GM12878 (cell line): ENCODE measurements at regions not wholly inside any gene's neighbourhood (a gene's known extent, or its start where the extent isn't known, plus 50 kb on each side); places are given as distances from the start of the nearest gene placed in this dataset.

Source experiments
- ATAC-seq: fragments of 200-7000 bp; cut with Tn5 transposase; 3 replicates; pipeline ENCODE4 v1.9.1; 2020; ENCODE audit warnings: mild to moderate bottlenecking, moderate library complexity
- BruUV-seq: library from RNA; stranded (reverse); fragments of 400-500 nt; replicated peaks from 2 replicates; lab custom pipeline; 2021; lab: Mats Ljungman, UMichigan
- CTCF ChIA-PET: fragments of 300-600 bp; sonication (Branson Sonifier 250); formaldehyde crosslinking; extraction: SDS; loops from one replicate; lab custom pipeline; 2021; ENCODE audit warnings: inconsistent platforms; lab: Yijun Ruan, JAX
- POLR2A ChIA-PET: fragments of 350-600 bp; formaldehyde crosslinking; extraction: SDS; loops from one replicate; lab custom pipeline; 2021; ENCODE audit warnings: inconsistent platforms; lab: Charles Lee
- RAD21 ChIA-PET: fragments of 300-600 bp; sonication (Branson Sonifier 250); formaldehyde crosslinking; loops from one replicate; lab custom pipeline; 2023; ENCODE audit warnings: antibody characterized with exemption; ENCODE audit not compliant: unreplicated experiment; lab: Charles Lee
- SMC1A ChIA-PET: fragments of 300-600 bp; sonication (Branson Sonifier 250); formaldehyde crosslinking; loops from one replicate; lab custom pipeline; 2023; ENCODE audit not compliant: unreplicated experiment, uncharacterized antibody; lab: Charles Lee
- DNase-seq: peaks from one replicate; pipeline ENCODE4 v3.0.0-alpha.2; 2011; ENCODE audit warnings: low read depth, low spot score
- FAIRE-seq: peaks from 3 replicates; lab custom pipeline; 2011; peaks lifted over from hg19 to GRCh38; lab: Jason Lieb, UNC
- H2AFZ ChIP-seq: 2 replicates; pipeline ENCODE4 v1.6.0; 2011; ENCODE audit warnings: low read depth, low read length, control low read depth; ENCODE audit not compliant: control insufficient read depth
- H3K27ac ChIP-seq: 2 replicates; pipeline ENCODE4 v1.5.1; 2011; ENCODE audit warnings: control low read depth; ENCODE audit not compliant: control insufficient read depth, insufficient read depth
- H3K27me3 ChIP-seq, 2 experiments: replicated peaks in 1 of 2; 2 replicates each; pipeline versions ENCODE4 v1.6.0 to v1.6.1; 2011; ENCODE audit warnings: low read length in 1 of 2; ENCODE audit not compliant: control insufficient read depth in 2 of 2, insufficient read depth in 2 of 2
- H3K36me3 ChIP-seq, 2 experiments: 2 replicates each; pipeline ENCODE4 v1.5.1; 2011; ENCODE audit warnings: low read length in 1 of 2; ENCODE audit not compliant: control insufficient read depth in 2 of 2, insufficient read depth in 2 of 2
- H3K4me1 ChIP-seq: 2 replicates; pipeline ENCODE4 v1.6.1; 2011; ENCODE audit warnings: mild to moderate bottlenecking, low read length, moderate library complexity, mixed read lengths; ENCODE audit not compliant: control insufficient read depth, insufficient read depth
- H3K4me2 ChIP-seq: 2 replicates; pipeline ENCODE4 v1.6.0; 2011; ENCODE audit warnings: control low read depth; ENCODE audit not compliant: control insufficient read depth, insufficient read depth
- H3K4me3 ChIP-seq: fragments of 200-600 bp; sonication (generic); 2 replicates; pipeline ENCODE4 v1.5.1; 2016
- H3K79me2 ChIP-seq: 2 replicates; pipeline ENCODE4 v1.6.0; 2011; ENCODE audit warnings: low read length; ENCODE audit not compliant: control insufficient read depth, insufficient read depth
- H3K9ac ChIP-seq: 2 replicates; pipeline ENCODE4 v1.8.0; 2011; ENCODE audit warnings: low read length, control low read depth, mixed read lengths; ENCODE audit not compliant: control insufficient read depth, insufficient read depth
- H3K9me3 ChIP-seq: replicated peaks from 3 replicates; pipeline ENCODE4 v1.5.1; 2011; ENCODE audit warnings: mild to moderate bottlenecking, low read length; ENCODE audit not compliant: control insufficient read depth, insufficient read depth
- H4K20me1 ChIP-seq: 2 replicates; pipeline ENCODE4 v1.6.0; 2011; ENCODE audit not compliant: control insufficient read depth, insufficient read depth
- ATF2 ChIP-seq: IDR thresholded peaks from 2 replicates; pipeline ENCODE4 v1.6.1; 2012; ENCODE audit warnings: low read length, inconsistent platforms
- BCL11A ChIP-seq: IDR thresholded peaks from 2 replicates; pipeline ENCODE4 v1.6.1; 2011; ENCODE audit warnings: low read depth, low read length
- BMI1 ChIP-seq: fragments of 450-650 bp; IDR thresholded peaks from 2 replicates; pipeline ENCODE4 v1.6.1; 2016; ENCODE audit warnings: mild to moderate bottlenecking, moderate library complexity, borderline replicate concordance
- GATAD2B ChIP-seq: fragments of 450-650 bp; conservative IDR thresholded peaks from 2 replicates; pipeline ENCODE4 v1.6.1; 2017; ENCODE audit warnings: low read depth, mild to moderate bottlenecking, moderate library complexity
- TCF7 ChIP-seq: IDR thresholded peaks from 2 replicates; pipeline ENCODE4 v1.6.1; 2014; ENCODE audit warnings: antibody characterized with exemption, borderline replicate concordance
- ZBTB40 ChIP-seq: fragments of 450-650 bp; IDR thresholded peaks from 2 replicates; pipeline ENCODE4 v1.6.1; 2016; ENCODE audit warnings: mild to moderate bottlenecking, moderate library complexity, borderline replicate concordance
- WGBS: methylation state at CpG from one replicate; pipeline ENCODE4 v1.1.6; 2016; ENCODE audit warnings: low lambda C conversion rate; ENCODE audit not compliant: insufficient replicate concordance, insufficient coverage; ENCODE audit errors: missing lambda C conversion rate; 5-methylcytosine and 5-hydroxymethylcytosine counted together
- in situ Hi-C: fragments of 300-500 bp; cut with MboI; formaldehyde crosslinking; loops from 9 replicates; pipeline ENCODE4 v1.14.3; 2018; ENCODE audit warnings: mixed read lengths
- intact Hi-C: fragments of 100-400 bp; cut with micrococcal nuclease; formaldehyde crosslinking; loops from one replicate; pipeline ENCODE4 v1.14.2; 2022; ENCODE audit not compliant: unreplicated experiment

DNA sequence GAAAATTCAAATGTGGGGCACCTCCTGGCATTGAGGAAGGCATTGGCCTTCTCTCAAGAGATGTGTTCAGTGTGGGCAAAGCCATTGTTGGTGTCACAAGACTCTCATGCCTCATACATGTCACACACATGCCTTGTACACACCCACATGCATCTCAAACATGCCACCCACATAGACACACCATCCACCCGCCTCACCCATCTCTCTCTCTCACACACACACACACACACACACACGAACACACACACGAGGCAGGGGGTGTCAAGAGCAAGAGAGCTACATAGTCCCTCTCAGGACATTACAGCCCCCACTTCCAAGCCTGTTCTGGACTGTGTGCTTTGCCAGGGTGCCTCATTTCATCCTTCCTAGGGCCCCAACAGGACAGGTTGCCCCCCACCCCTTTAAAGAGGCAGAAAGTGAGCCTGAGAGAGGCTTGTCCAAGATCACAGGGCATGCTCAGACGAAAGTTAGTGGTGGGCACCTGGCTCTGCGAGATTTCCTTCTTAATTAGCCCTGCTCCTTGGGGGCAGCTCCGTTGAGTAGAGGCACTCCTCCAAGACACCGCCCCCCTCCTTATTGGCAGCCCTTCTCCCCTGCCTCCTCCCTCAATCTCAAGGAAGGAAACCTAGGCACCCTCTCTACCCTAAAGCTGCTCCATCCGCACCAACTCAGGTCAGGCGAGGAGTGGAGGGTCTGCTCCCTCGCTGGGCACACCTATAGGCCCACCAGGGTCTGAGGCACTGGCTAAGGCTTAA lies 50.5 kb upstream of the CCDC174 start:
- FAIRE-seq (no peak), ATAC-seq (no peak), DNase-seq (no peak)
- POLR2A ChIA-PET: no interaction called here
- intact Hi-C loops: no loop called here
- RAD21 ChIA-PET: no interaction called here
- no peaks in the 10 kb centered on the region for H3K79me2 ChIP-seq
- 28% methylated on average over 10 of the region's 10 CpGs for WGBS
- SMC1A ChIA-PET: no interaction called here
- H3K36me3 ChIP-seq: no peaks in the 10 kb centered on the region
- H3K9me3 ChIP-seq: no peaks in the 10 kb centered on the region
- no peaks in the 10 kb centered on the region for H4K20me1 ChIP-seq
- no peak overlapping the region for H2AFZ ChIP-seq
- H3K9ac ChIP-seq: no peak overlapping the region
- no peak overlapping the region for H3K27ac ChIP-seq
- in situ Hi-C loops: no loop called here
- no peak overlapping the region for H3K4me2 ChIP-seq
- TF ChIP-seq GATAD2B (no peak), ZBTB40 (no peak), TCF7 (no peak), ATF2 (no peak), BMI1 (no peak), BCL11A (no peak)
- H3K4me3 ChIP-seq: no peak overlapping the region
- no peaks in the 10 kb centered on the region for H3K4me1 ChIP-seq
- BruUV-seq: no TSS peak
- peaks cover 10 to 14% of the 10 kb centered on the region in 2 experiments for H3K27me3 ChIP-seq
- CTCF ChIA-PET: no interaction called here
